ENCODE measurements at regions not wholly inside any gene's neighbourhood (a gene's known extent, or its start where the extent isn't known, plus 50 kb on each side); places are given as distances from the start of the nearest gene placed in this dataset.

GRCh38 chr7:97272237-97272975, 154.9 kb downstream of the SDHAF3 start:
- no peak for TF ChIP-seq CTCF (IDR thresholded peaks at IDR 0.05; ENCODE audit: low read length)
- TF ChIP-seq EZH2 (IDR thresholded peaks at IDR 0.05; ENCODE audit: borderline replicate concordance, low read length), result no peak

Data from OCI-LY1 (cell line).